Gastrocnemius medialis (tissue), 4 donors: ENCODE measurements at regions not wholly inside any gene's neighbourhood (a gene's known extent, or its start where the extent isn't known, plus 50 kb on each side); places are given as distances from the start of the nearest gene placed in this dataset.

Experiments used
- CTCF ChIP-seq, 5 experiments: fragments of 450-650 bp in 3 of 5; fragments of 200-600 bp in 2 of 5; sonication (generic) in 2 of 5; IDR thresholded peaks in 4 of 5; conservative IDR thresholded peaks in 1 of 5; 1 replicate in 4 of 5; 2 replicates in 1 of 5; pipeline ENCODE4 v1.5.1; 2016 to 2019; ENCODE audit warnings: antibody characterized with exemption in 5 of 5, mild to moderate bottlenecking in 3 of 5, moderate library complexity in 3 of 5
- POLR2A ChIP-seq, 2 donors: fragments of 450-650 bp; IDR thresholded peaks; one replicate each; pipeline ENCODE4 v1.6.1; 2017; ENCODE audit warnings: antibody characterized with exemption in 2 of 2, mild to moderate bottlenecking in 2 of 2, moderate library complexity in 2 of 2

DNA sequence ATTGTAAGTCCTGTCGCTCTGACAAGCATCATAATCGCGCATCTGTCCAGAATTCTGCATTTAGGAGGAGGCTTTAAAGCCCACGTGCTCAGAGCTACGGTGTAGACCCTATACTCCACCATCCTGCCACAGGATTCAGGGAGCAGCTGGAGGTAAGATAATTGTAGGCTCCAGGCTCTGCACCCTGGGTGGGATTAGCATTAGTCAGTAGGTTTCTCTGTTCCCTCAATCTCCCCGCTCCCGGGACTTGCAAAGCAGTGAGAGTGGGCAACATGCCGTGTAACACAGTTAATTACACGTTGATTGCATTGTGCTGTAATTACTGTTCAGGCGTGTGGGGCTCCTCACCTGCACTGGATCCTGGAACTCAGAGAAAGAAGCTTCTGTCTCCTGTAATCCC is 89.3 kb upstream of the CUX1 start:
- no peak for TF ChIP-seq POLR2A (IDR thresholded peaks at IDR 0.05)
- no peak for TF ChIP-seq CTCF (IDR thresholded peaks at IDR 0.05 in 4 of 5, conservative IDR thresholded peaks at IDR 0.05 in 1 of 5)
